HG02840 (cell line): ENCODE measurements at regions not wholly inside any gene's neighbourhood (a gene's known extent, or its start where the extent isn't known, plus 50 kb on each side); places are given as distances from the start of the nearest gene placed in this dataset.

Experiments
- ATAC-seq: cut with Tn5 transposase; IDR thresholded peaks from one replicate; pipeline ENCODE4 v1.9.1; 2021; ENCODE audit warnings: mild to moderate bottlenecking, moderate library complexity, moderate number of reproducible peaks; ENCODE audit not compliant: unreplicated experiment, low FRiP score

GRCh38 chr2:14257801-14258507 lies 374.6 kb upstream of the LRATD1 start:
- no peak for ATAC-seq

- ATAC-seq: no peak
Measured at GRCh38 chr2:14261771-14262170, 370.7 kb upstream of the LRATD1 start.

DNA sequence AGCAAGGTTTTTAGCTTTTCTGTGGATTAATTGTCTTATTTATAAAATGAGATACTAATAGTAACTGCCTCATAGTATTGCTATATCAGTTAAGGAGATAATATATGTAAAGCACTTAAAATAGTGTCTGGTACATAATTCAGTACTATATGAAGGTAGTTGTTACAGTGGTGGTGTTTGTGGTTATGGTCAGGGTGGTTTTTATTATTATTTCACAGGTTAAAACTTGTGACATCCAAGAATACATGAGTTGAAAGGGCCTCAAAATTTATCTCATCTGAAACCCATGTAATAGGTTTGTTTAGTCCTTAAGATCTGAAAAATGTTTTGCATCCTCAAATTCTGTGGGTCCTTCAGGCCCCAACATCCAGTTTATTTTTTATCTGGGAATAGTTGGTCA lies 369.5 kb upstream of the LRATD1 start:
- no peak for ATAC-seq

GRCh38 chr2:14270036-14270582 lies 362.4 kb upstream of the LRATD1 start:
- ATAC-seq: no peak

GRCh38 chr2:14272396-14273075 lies 360.0 kb upstream of the LRATD1 start:
- no peak for ATAC-seq

DNA sequence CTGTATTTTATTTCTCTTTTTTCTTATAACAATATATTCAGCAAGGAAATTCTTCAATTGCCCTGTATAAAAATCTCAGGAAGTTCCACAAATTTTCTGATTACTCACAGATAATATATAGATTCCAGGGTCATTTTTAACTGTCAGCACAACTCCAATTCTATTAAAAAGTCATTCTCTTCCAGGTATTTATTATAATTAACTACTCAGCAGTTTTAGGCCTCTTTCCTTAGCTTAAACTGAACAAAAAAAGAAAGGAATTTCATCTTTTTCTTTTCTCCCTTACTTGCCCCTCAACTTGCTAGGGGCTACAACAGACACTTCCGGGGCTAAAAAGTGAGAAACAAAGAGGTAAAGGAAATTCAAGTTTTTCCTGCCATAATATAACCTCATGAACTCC lies 358.9 kb upstream of the LRATD1 start:
- ATAC-seq: no peak

DNA sequence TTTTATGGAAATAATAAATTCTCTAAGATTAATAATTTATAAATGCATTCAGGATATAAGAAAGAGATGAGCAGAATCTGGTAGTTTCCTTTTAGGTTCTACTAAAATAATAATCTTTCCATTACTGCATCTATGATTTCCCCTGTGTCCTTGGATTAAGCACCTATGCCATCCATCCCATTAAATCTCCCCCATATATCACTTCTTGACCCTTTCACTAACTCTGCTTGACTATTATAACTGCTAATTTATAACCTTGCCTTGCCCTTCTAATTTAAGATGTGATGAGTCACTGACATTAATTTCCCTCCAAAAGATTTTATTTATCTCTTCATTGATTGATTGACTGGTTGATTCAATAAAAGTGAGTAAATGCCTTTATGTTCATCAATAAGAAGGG lies 348.3 kb upstream of the LRATD1 start:
- ATAC-seq: no peak

DNA sequence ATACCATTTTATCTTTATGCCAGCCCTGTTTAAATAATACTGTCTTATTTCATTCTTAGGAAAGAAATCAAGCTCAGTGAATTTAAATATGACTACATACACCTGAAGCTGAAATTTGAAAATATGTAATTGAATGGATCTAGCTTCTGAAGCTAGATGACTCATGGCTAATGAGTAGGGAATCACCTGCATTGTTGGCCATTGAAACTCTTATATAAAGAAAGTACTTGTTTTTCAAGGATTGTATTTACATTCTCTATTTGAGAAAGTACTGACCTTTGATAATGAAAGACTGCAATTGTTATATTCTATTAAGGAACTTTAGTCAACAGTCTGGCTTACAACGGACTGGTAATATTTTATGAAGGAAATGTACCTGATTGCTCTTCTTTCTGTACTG lies 346.7 kb upstream of the LRATD1 start:
- ATAC-seq: no peak

DNA sequence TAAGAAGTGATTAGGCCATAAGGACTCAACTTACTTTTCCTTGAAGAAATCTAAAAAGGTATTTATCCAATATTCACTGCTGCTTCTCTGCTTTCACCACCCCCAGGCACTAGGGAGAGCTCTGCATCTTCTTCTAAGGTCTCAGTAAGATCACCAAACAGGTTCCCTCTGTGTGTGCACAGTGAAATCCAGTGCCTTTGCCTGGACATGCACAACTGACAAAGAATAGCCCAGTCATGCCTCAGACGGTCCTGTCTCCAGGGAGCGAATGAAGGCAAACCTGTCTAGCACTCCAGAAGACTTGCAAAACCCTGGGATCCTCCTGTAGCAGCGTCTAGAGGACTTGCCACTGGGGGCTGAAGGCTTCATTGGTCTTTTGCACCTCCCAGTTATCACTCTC lies 344.5 kb upstream of the LRATD1 start:
- no peak for ATAC-seq

- no peak for ATAC-seq
Measured at GRCh38 chr2:14292964-14293363, 339.6 kb upstream of the LRATD1 start.

- no peak for ATAC-seq
Measured at GRCh38 chr2:14297340-14297739, 335.2 kb upstream of the LRATD1 start.

GRCh38 chr2:14297906-14298305 lies 334.6 kb upstream of the LRATD1 start:
- ATAC-seq: no peak

DNA sequence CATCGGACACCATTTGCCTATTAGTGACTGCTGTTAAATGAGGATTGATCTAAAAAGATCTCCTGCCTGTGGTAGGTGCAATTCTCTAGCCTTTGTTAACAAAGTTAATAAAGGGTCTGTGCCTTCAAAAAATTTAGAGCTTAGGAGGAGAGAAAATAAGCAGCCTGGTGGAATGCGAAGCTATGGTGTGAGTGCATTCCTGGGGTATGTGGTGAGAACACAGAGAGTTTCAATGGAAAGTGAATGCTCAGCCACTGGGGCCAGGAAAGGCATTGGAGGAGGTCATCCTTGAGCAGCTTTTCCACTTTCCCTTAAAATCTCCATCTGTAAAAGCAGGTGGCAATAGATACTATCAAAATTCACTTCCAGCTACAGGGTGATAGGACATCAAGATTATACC lies 331.2 kb upstream of the LRATD1 start:
- no peak for ATAC-seq

- peak; percentile 75 for ATAC-seq
Measured at GRCh38 chr2:14303366-14304115, 329.0 kb upstream of the LRATD1 start.

GRCh38 chr2:14304326-14304725 lies 328.2 kb upstream of the LRATD1 start:
- ATAC-seq: no peak

DNA sequence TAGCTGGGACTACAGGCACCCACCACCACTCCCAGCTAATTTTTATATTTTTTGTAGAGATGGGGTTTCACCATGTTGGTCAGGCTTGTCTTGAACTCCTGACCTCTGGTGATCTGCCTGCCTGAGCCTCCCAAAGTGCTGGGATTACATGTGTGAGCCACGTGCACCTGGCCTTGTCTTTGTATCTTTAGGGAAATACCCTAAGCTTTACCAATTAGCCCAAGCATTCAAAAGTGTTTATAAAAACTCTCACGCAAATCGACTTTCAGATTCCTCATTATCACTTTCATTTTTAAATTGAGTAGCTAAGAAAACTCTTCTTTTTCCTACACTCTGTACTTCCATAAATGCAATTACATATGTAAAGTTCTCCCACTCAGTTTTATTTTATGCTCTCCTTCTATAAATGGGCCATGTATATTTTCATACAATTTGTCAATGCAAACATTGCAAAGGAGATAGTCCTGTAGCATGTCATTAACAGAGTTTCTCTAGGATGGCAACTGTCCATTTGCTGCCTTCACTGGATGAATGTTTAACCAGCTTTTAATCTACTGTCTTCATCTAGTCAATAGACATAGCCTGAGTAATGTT lies 326.2 kb upstream of the LRATD1 start:
- ATAC-seq: peak; percentile 57

- ATAC-seq: no peak
Measured at GRCh38 chr2:14313341-14313740, 319.2 kb upstream of the LRATD1 start.

- no peak for ATAC-seq
Measured at GRCh38 chr2:14316594-14316993, 315.9 kb upstream of the LRATD1 start.

- ATAC-seq: no peak
Measured at GRCh38 chr2:14321357-14321756, 311.2 kb upstream of the LRATD1 start.

- ATAC-seq: no peak
Measured at GRCh38 chr2:14322306-14322705, 310.2 kb upstream of the LRATD1 start.

DNA sequence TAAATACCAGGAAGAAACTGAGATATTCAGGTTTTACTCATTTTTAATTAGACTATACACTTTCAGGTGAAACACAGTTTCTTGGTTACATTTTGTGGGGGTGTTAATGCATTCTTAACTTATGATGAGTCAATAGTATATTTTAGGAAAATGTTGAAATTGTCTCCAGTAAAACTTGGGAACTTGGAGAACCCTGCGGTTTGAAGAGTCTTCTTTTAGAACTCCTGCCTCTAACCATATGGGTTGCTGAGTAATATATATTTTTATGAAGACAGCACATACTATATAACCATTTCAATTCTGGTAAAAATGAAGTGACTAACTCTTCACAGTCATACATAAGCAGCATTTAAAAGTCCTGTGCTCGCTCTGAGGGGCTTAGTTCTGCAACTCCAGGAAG lies 308.2 kb upstream of the LRATD1 start:
- ATAC-seq: no peak
